Uterus (tissue), 3 donors: ENCODE measurements at regions not wholly inside any gene's neighbourhood (a gene's known extent, or its start where the extent isn't known, plus 50 kb on each side); places are given as distances from the start of the nearest gene placed in this dataset.

Experiments used
- DNase-seq, 2 donors: peaks; one replicate each; pipeline ENCODE4 v3.0.0-alpha.2; 2019 to 2020
- H3K27ac ChIP-seq, 2 donors: fragments of 200-600 bp; sonication (generic); 1 replicate in 1 of 2; 2 replicates in 1 of 2; pipeline ENCODE4 v1.5.1; 2016 to 2018
- H3K27me3 ChIP-seq, 2 donors: fragments of 200-600 bp; sonication (generic); one replicate each; pipeline ENCODE4 v1.5.1; 2018 to 2019; ENCODE audit warnings: control low read depth in 1 of 2
- H3K36me3 ChIP-seq, 2 donors: fragments of 200-600 bp; sonication (generic); one replicate each; pipeline ENCODE4 v1.5.1; 2019; ENCODE audit warnings: control low read depth in 1 of 2
- H3K4me1 ChIP-seq, 2 donors: fragments of 200-600 bp; sonication (generic); one replicate each; pipeline ENCODE4 v1.5.1; 2018 to 2019; ENCODE audit warnings: control low read depth in 1 of 2
- H3K4me3 ChIP-seq, 2 donors: fragments of 200-600 bp; sonication (generic); 1 replicate in 1 of 2; 2 replicates in 1 of 2; pipeline ENCODE4 v1.5.1; 2018 to 2019; ENCODE audit warnings: mild to moderate bottlenecking in 1 of 2
- H3K9me3 ChIP-seq, 2 donors: fragments of 200-600 bp; sonication (generic); one replicate each; pipeline ENCODE4 v1.5.1; 2019; ENCODE audit warnings: control low read depth in 1 of 2
- POLR2A ChIP-seq, 2 donors: fragments of 450-650 bp; IDR thresholded peaks; one replicate each; pipeline ENCODE4 v1.6.1; 2016; ENCODE audit warnings: antibody characterized with exemption in 2 of 2, mild to moderate bottlenecking in 1 of 2, moderate library complexity in 1 of 2
- intact Hi-C: fragments of 100-400 bp; cut with DNase I; formaldehyde crosslinking; loops from one replicate; pipeline ENCODE4 v1.15.1; 2023; ENCODE audit warnings: low total_unique reads
- TF ChIP-seq, protein P1 (sequence below), 4 experiments: fragments of 200-600 bp in 2 of 4; fragments of 450-650 bp in 2 of 4; sonication (generic) in 2 of 4; IDR thresholded peaks; one replicate each; pipeline ENCODE4 v1.5.1; 2016 to 2019; ENCODE audit warnings: antibody characterized with exemption in 4 of 4, mild to moderate bottlenecking in 2 of 4, moderate library complexity in 1 of 4
- donor health status: DM: yes; HTN: yes; CAD: no.

GRCh38 chr7:35494407-35494806 lies 200.5 kb downstream of the HERPUD2 start:
- intact Hi-C loops, result no loop called here
- no peaks in the 10 kb centered on the region for H3K27me3 ChIP-seq
- no peaks in the 10 kb centered on the region for H3K36me3 ChIP-seq
- no peaks in the 10 kb centered on the region for H3K4me1 ChIP-seq
- no peaks in the 10 kb centered on the region for H3K9me3 ChIP-seq
- H3K4me3 ChIP-seq, result no peak overlapping the region
- no peak overlapping the region for H3K27ac ChIP-seq
- TF ChIP-seq, protein P1, sequence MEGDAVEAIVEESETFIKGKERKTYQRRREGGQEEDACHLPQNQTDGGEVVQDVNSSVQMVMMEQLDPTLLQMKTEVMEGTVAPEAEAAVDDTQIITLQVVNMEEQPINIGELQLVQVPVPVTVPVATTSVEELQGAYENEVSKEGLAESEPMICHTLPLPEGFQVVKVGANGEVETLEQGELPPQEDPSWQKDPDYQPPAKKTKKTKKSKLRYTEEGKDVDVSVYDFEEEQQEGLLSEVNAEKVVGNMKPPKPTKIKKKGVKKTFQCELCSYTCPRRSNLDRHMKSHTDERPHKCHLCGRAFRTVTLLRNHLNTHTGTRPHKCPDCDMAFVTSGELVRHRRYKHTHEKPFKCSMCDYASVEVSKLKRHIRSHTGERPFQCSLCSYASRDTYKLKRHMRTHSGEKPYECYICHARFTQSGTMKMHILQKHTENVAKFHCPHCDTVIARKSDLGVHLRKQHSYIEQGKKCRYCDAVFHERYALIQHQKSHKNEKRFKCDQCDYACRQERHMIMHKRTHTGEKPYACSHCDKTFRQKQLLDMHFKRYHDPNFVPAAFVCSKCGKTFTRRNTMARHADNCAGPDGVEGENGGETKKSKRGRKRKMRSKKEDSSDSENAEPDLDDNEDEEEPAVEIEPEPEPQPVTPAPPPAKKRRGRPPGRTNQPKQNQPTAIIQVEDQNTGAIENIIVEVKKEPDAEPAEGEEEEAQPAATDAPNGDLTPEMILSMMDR (IDR thresholded peaks at IDR 0.05), result no peak
- TF ChIP-seq POLR2A (IDR thresholded peaks at IDR 0.05), result no peak
- no peak for DNase-seq

- TF ChIP-seq POLR2A (IDR thresholded peaks at IDR 0.05), result no peak
- TF ChIP-seq, protein P1 (IDR thresholded peaks at IDR 0.05), result no peak
- Histone ChIP-seq H3K27me3 (no peaks in the 10 kb centered on the region), H3K36me3 (no peaks in the 10 kb centered on the region), H3K4me3 (no peak overlapping the region), H3K4me1 (no peaks in the 10 kb centered on the region), H3K27ac (no peak overlapping the region), H3K9me3 (no peaks in the 10 kb centered on the region)
- intact Hi-C loops, result no loop called here
- DNase-seq, result no peak
These were observed 202.3 kb downstream of the HERPUD2 start for GRCh38 chr7:35492451-35493175.

DNA sequence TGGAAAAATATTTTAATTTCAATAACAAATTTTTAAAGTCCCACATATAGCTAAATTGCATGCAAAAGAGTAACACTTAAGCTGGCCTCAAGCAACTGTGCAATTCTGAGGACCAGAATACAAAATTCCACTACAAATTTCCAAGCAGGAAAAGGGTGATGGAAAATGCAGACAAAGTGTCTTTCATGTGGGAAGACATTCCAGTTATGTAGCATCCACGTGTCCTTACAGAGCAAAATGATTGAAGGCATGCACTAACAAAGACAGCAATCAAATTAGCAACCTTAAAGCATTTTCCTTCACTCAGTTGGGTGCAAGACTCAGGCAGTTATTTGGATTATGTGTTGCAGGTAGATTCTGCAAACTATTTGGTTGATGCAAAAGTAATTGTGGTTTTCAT lies 203.7 kb downstream of the HERPUD2 start:
- TF ChIP-seq, protein P1 (IDR thresholded peaks at IDR 0.05), result no peak
- no peak for TF ChIP-seq POLR2A (IDR thresholded peaks at IDR 0.05)
- Histone ChIP-seq H3K4me3 (no peak overlapping the region), H3K36me3 (no peaks in the 10 kb centered on the region), H3K4me1 (no peaks in the 10 kb centered on the region), H3K27me3 (no peaks in the 10 kb centered on the region), H3K27ac (no peak overlapping the region), H3K9me3 (no peaks in the 10 kb centered on the region)
- no peak for DNase-seq
- intact Hi-C loops, result no loop called here

GRCh38 chr7:35487841-35488240 lies 207.1 kb downstream of the HERPUD2 start:
- H3K27me3 ChIP-seq, result no peaks in the 10 kb centered on the region
- H3K4me1 ChIP-seq, result no peaks in the 10 kb centered on the region
- H3K4me3 ChIP-seq, result no peak overlapping the region
- no peak for TF ChIP-seq POLR2A (IDR thresholded peaks at IDR 0.05)
- TF ChIP-seq, protein P1 (IDR thresholded peaks at IDR 0.05), result no peak
- H3K36me3 ChIP-seq, result no peaks in the 10 kb centered on the region
- no peak overlapping the region for H3K27ac ChIP-seq
- no peaks in the 10 kb centered on the region for H3K9me3 ChIP-seq
- no peak for DNase-seq
- intact Hi-C loops, result no loop called here

GRCh38 chr7:35487402-35487801 lies 207.5 kb downstream of the HERPUD2 start:
- Histone ChIP-seq H3K27me3 (no peaks in the 10 kb centered on the region), H3K4me1 (no peaks in the 10 kb centered on the region), H3K4me3 (no peak overlapping the region), H3K27ac (no peak overlapping the region), H3K9me3 (no peaks in the 10 kb centered on the region), H3K36me3 (no peaks in the 10 kb centered on the region)
- no peak for DNase-seq
- intact Hi-C loops, result no loop called here
- no peak for TF ChIP-seq POLR2A (IDR thresholded peaks at IDR 0.05)
- TF ChIP-seq, protein P1 (IDR thresholded peaks at IDR 0.05), result no peak
